OCI-LY7 (cell line): ENCODE measurements at regions not wholly inside any gene's neighbourhood (a gene's known extent, or its start where the extent isn't known, plus 50 kb on each side); places are given as distances from the start of the nearest gene placed in this dataset.

ENCODE experiments used
- BruUV-seq: library from RNA; stranded (reverse); fragments of 400-500 nt; replicated peaks from 2 replicates; lab custom pipeline; 2021; lab: Mats Ljungman, UMichigan
- CTCF ChIA-PET: fragments of 300-600 bp; sonication (Branson Sonifier 250); formaldehyde crosslinking; loops from one replicate; lab custom pipeline; 2022; ENCODE audit warnings: antibody characterized with exemption; ENCODE audit not compliant: unreplicated experiment; lab: Charles Lee
- POLR2A ChIA-PET: fragments of 300-600 bp; sonication (Branson Sonifier 250); formaldehyde crosslinking; loops from one replicate; lab custom pipeline; 2022; ENCODE audit warnings: antibody characterized with exemption; lab: Charles Lee
- DNase-seq: peaks from one replicate; pipeline ENCODE4 v3.0.0-alpha.2; 2015; ENCODE audit warnings: low spot score
- H2AFZ ChIP-seq: fragments of 200-600 bp; sonication (generic), shearing (Covaris generic); 2 replicates; pipeline ENCODE4 v1.6.1; 2014; ENCODE audit warnings: mild to moderate bottlenecking, antibody characterized with exemption, low read length, moderate library complexity
- H3K27ac ChIP-seq: fragments of 200-600 bp; sonication (generic); 2 replicates; pipeline ENCODE4 v1.5.1; 2014; ENCODE audit warnings: mixed run types, low read depth, mild to moderate bottlenecking, moderate library complexity, low read length, inconsistent platforms; ENCODE audit not compliant: poor library complexity, severe bottlenecking
- H3K36me3 ChIP-seq: fragments of 200-600 bp; sonication (generic); 2 replicates; pipeline ENCODE4 v1.6.1; 2014; ENCODE audit warnings: mild to moderate bottlenecking, antibody characterized with exemption, low read length, moderate library complexity, mixed read lengths; ENCODE audit not compliant: insufficient read depth
- H3K4me1 ChIP-seq: fragments of 200-600 bp; sonication (generic); 2 replicates; pipeline ENCODE4 v1.5.1; 2014; ENCODE audit warnings: mild to moderate bottlenecking, low read length; ENCODE audit not compliant: insufficient read depth, poor library complexity, severe bottlenecking
- H3K4me2 ChIP-seq: fragments of 200-600 bp; sonication (generic); 2 replicates; pipeline ENCODE4 v1.6.1; 2014; ENCODE audit warnings: mild to moderate bottlenecking, low read length
- H3K4me3 ChIP-seq: fragments of 200-600 bp; sonication (generic); 2 replicates; pipeline ENCODE4 v1.5.1; 2014; ENCODE audit warnings: mild to moderate bottlenecking, low read depth, low read length; ENCODE audit not compliant: poor library complexity, severe bottlenecking
- H3K79me2 ChIP-seq: fragments of 200-600 bp; sonication (generic); 2 replicates; pipeline ENCODE4 v1.6.1; 2016; ENCODE audit warnings: low read depth, mild to moderate bottlenecking, low read length, moderate library complexity, mixed read lengths; ENCODE audit not compliant: insufficient read depth
- H3K9me2 ChIP-seq: fragments of 200-600 bp; sonication (generic); 2 replicates; pipeline ENCODE4 v1.6.1; 2016; ENCODE audit warnings: mild to moderate bottlenecking, low read length, mixed read lengths; ENCODE audit not compliant: insufficient read depth
- H3K9me3 ChIP-seq: fragments of 200-600 bp; sonication (generic); 2 replicates; pipeline ENCODE4 v1.6.1; 2014; ENCODE audit warnings: mild to moderate bottlenecking, mixed run types, low read length, mixed read lengths
- H4K20me1 ChIP-seq: fragments of 200-600 bp; sonication (generic); 2 replicates; pipeline ENCODE4 v1.6.1; 2014; ENCODE audit warnings: mild to moderate bottlenecking, antibody characterized with exemption, low read length, moderate library complexity, mixed read lengths; ENCODE audit not compliant: insufficient read depth
- CTCF ChIP-seq: fragments of 200-600 bp; sonication (generic); conservative IDR thresholded peaks from 2 replicates; pipeline ENCODE4 v1.5.1; 2014; ENCODE audit warnings: mild to moderate bottlenecking, antibody characterized with exemption, low read length, moderate library complexity, mixed read lengths
- EZH2phosphoT487 ChIP-seq: fragments of 200-600 bp; sonication (generic); IDR thresholded peaks from 2 replicates; pipeline ENCODE4 v1.6.1; 2018; ENCODE audit warnings: low read depth, borderline replicate concordance, mild to moderate bottlenecking, mixed run types, antibody characterized with exemption, low read length, moderate library complexity, mixed read lengths
- intact Hi-C: fragments of 100-400 bp; cut with micrococcal nuclease; formaldehyde crosslinking; loops from one replicate; pipeline ENCODE4 v1.10.0; 2022; ENCODE audit not compliant: unreplicated experiment

DNA sequence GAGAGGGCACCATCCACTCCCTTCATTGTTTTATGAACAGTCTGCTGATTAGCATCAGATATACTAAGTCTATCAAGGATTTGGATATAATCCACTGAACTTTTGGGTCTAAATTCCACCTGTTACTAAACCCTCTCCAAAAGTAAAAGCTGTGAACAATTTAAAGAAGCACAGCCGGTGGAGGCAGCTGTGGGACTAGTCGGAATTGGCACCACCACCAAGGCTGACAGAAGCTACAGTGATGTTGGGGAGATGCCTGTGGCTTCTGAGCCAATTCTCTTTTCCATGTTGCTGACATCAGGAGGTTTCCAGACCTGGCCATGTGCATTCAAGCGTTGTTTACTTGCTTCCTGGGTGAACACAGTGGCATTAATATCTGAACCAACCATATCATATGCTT lies 679.0 kb upstream of the CA10 start:
- Histone ChIP-seq H3K4me1 (no peaks in the 10 kb centered on the region), H2AFZ (no peak overlapping the region), H3K36me3 (no peaks in the 10 kb centered on the region), H3K4me3 (no peak overlapping the region), H3K79me2 (no peaks in the 10 kb centered on the region), H3K4me2 (no peak overlapping the region), H3K9me2 (no peaks in the 10 kb centered on the region), H3K27ac (no peak overlapping the region), H3K9me3 (no peaks in the 10 kb centered on the region), H4K20me1 (no peaks in the 10 kb centered on the region)
- ChIA-PET CTCF (no interaction called here), POLR2A (no interaction called here)
- intact Hi-C loops: no loop called here
- no peak for TF ChIP-seq CTCF
- TF ChIP-seq EZH2phosphoT487: no peak
- BruUV-seq: no TSS peak
- DNase-seq: no peak

- Histone ChIP-seq H3K27ac (no peak overlapping the region), H3K4me2 (no peak overlapping the region), H2AFZ (no peak overlapping the region), H3K4me3 (no peak overlapping the region), H3K36me3 (no peaks in the 10 kb centered on the region), H3K4me1 (no peaks in the 10 kb centered on the region), H3K9me3 (no peaks in the 10 kb centered on the region), H3K9me2 (no peaks in the 10 kb centered on the region), H4K20me1 (no peaks in the 10 kb centered on the region), H3K79me2 (no peaks in the 10 kb centered on the region)
- TF ChIP-seq EZH2phosphoT487 (no peak), CTCF (no peak)
- intact Hi-C loops: no loop called here
- ChIA-PET POLR2A (no interaction called here), CTCF (no interaction called here)
- DNase-seq: no peak
- BruUV-seq: no TSS peak
Observed at GRCh38 chr17:52831536-52831935, 673.0 kb upstream of the CA10 start.

DNA sequence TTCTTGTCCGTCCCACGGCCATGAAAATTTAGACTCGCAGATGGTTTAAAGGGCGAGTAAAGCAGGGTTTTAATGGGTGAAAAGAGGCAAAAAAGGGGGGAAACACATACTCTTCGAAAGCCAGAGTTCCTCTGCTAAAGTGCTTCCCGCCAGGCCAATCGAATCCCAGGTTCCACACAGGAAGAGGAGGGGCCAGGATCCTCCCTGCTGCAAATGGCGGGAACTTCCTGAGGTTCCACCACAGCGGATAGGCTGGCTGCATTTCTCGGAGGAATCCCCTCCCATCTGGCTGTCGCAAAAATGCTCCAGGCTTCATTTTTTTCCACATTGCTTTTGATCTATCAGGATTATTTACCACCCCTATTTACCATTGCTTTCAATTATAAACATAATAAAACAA lies 670.1 kb upstream of the CA10 start:
- Histone ChIP-seq H3K4me2 (no peak overlapping the region), H3K4me1 (no peaks in the 10 kb centered on the region), H3K4me3 (no peak overlapping the region)

More for the DNA sequence above, 670.1 kb upstream of the CA10 start:
- Histone ChIP-seq H4K20me1 (no peaks in the 10 kb centered on the region), H2AFZ (no peak overlapping the region), H3K27ac (no peak overlapping the region), H3K79me2 (no peaks in the 10 kb centered on the region), H3K9me2 (no peaks in the 10 kb centered on the region), H3K9me3 (no peaks in the 10 kb centered on the region), H3K36me3 (no peaks in the 10 kb centered on the region)
- ChIA-PET CTCF (no interaction called here), POLR2A (no interaction called here)
- no peak for DNase-seq
- intact Hi-C loops: no loop called here
- TF ChIP-seq EZH2phosphoT487: no peak
- no peak for TF ChIP-seq CTCF
- no TSS peak for BruUV-seq
